ENCODE measurements at regions not wholly inside any gene's neighbourhood (a gene's known extent, or its start where the extent isn't known, plus 50 kb on each side); places are given as distances from the start of the nearest gene placed in this dataset.

DNA sequence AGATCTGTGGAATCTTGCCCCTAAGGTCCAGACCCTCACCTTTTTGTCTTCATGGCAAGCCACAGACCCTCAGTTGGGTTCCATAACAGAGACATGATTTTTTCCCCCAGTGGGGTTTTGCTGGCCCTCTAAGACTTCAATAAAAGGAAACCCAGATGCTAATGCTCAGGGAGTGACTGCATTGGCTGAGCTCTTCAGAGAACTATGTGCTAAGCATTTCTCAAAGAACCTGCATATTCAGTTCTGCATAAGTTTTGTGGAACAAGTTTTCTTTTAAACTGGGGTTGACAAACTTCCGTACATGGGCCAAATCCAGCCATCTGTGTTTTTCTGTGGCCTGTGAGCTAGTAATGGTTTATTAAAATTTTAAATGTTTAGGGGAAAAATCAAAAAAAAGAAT, 159.8 kb upstream of the GDNF start (continued):
- TF ChIP-seq CREB1 (CRISPR knock-in tag; IDR thresholded peaks at IDR 0.05; ENCODE audit: low read depth) (no peak), EZH2 (IDR thresholded peaks at IDR 0.05; ENCODE audit: low read depth, unreplicated experiment) (no peak), ZNF114 (CRISPR knock-in tag; IDR thresholded peaks at IDR 0.05) (no peak)
- TF ChIP-seq, protein P1, sequence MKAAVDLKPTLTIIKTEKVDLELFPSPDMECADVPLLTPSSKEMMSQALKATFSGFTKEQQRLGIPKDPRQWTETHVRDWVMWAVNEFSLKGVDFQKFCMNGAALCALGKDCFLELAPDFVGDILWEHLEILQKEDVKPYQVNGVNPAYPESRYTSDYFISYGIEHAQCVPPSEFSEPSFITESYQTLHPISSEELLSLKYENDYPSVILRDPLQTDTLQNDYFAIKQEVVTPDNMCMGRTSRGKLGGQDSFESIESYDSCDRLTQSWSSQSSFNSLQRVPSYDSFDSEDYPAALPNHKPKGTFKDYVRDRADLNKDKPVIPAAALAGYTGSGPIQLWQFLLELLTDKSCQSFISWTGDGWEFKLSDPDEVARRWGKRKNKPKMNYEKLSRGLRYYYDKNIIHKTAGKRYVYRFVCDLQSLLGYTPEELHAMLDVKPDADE (IDR thresholded peaks at IDR 0.05) = no peak

DNA sequence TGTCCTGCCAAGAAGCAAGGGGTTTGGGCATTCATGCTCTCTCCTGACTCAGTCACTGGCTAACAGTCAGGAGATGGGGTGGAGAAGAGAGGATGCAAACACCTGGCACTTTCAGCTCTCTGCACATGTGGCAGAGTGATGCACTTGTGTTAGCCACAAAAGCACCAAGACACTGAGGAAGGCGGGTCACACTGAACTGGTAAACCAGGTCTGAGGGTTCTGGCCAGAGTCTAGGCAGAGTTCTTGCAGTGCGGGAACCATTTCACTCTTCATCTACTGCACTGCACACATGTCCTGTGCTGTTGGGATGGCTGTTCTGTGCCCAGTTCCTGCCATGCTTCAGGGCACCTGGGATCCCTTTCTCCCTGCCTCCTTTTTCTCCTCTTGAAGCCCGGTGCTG, 157.1 kb upstream of the GDNF start:
- Mint-ChIP-seq H3K27ac (no peak overlapping the region), H3K4me1 (no peaks in the 10 kb centered on the region), H3K27me3 (ENCODE audit: insufficient read depth, low read depth, poor library complexity) (peaks cover 8% of the 10 kb centered on the region), H3K9me3 (no peaks in the 10 kb centered on the region), H3K4me3 (no peak overlapping the region), H3K36me3 (ENCODE audit: low read depth) (no peaks in the 10 kb centered on the region)
- Histone ChIP-seq H3K36me3 (ENCODE audit: insufficient read depth) (no peaks in the 10 kb centered on the region), H3K79me2 (replicated peaks; ENCODE audit: insufficient read depth) (no peaks in the 10 kb centered on the region), H3K4me3 (no peak overlapping the region), H3K4me1 (ENCODE audit: insufficient read depth) (no peaks in the 10 kb centered on the region), H4K20me1 (replicated peaks; ENCODE audit: insufficient read depth) (no peaks in the 10 kb centered on the region), H2AFZ (no peak overlapping the region), H3K4me2 (no peak overlapping the region), H3K9me2 (ENCODE audit: insufficient read depth) (peaks cover 10% of the 10 kb centered on the region; the same call in 1 of the 2 replicates), H3K27me3 (ENCODE audit: insufficient read depth) (no peaks in the 10 kb centered on the region), H3F3A (replicated peaks; ENCODE audit: low read depth) (no peaks in the 10 kb centered on the region), H3K27ac (ENCODE audit: low read depth) (no peak overlapping the region)
- TF ChIP-seq CTCF (conservative IDR thresholded peaks at IDR 0.05; ENCODE audit: low read depth in 2 of 2) (no peak), NANOG (IDR thresholded peaks at IDR 0.05; ENCODE audit: borderline replicate concordance) (no peak), ZNF114 (CRISPR knock-in tag; IDR thresholded peaks at IDR 0.05) (no peak), CREB1 (CRISPR knock-in tag; IDR thresholded peaks at IDR 0.05; ENCODE audit: low read depth) (no peak), EZH2 (IDR thresholded peaks at IDR 0.05; ENCODE audit: low read depth, unreplicated experiment) (no peak), STAT1 (IDR thresholded peaks at IDR 0.05; ENCODE audit: unreplicated experiment) (no peak)
- TF ChIP-seq, protein P2, sequence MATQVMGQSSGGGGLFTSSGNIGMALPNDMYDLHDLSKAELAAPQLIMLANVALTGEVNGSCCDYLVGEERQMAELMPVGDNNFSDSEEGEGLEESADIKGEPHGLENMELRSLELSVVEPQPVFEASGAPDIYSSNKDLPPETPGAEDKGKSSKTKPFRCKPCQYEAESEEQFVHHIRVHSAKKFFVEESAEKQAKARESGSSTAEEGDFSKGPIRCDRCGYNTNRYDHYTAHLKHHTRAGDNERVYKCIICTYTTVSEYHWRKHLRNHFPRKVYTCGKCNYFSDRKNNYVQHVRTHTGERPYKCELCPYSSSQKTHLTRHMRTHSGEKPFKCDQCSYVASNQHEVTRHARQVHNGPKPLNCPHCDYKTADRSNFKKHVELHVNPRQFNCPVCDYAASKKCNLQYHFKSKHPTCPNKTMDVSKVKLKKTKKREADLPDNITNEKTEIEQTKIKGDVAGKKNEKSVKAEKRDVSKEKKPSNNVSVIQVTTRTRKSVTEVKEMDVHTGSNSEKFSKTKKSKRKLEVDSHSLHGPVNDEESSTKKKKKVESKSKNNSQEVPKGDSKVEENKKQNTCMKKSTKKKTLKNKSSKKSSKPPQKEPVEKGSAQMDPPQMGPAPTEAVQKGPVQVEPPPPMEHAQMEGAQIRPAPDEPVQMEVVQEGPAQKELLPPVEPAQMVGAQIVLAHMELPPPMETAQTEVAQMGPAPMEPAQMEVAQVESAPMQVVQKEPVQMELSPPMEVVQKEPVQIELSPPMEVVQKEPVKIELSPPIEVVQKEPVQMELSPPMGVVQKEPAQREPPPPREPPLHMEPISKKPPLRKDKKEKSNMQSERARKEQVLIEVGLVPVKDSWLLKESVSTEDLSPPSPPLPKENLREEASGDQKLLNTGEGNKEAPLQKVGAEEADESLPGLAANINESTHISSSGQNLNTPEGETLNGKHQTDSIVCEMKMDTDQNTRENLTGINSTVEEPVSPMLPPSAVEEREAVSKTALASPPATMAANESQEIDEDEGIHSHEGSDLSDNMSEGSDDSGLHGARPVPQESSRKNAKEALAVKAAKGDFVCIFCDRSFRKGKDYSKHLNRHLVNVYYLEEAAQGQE (IDR thresholded peaks at IDR 0.05; ENCODE audit: unreplicated experiment) = no peak
- DNase-seq (ENCODE audit: low spot score) (no peak), ATAC-seq (no peak)
